ENCODE measurements at regions not wholly inside any gene's neighbourhood (a gene's known extent, or its start where the extent isn't known, plus 50 kb on each side); places are given as distances from the start of the nearest gene placed in this dataset.

GRCh38 chrX:63884821-63885790, 100.1 kb upstream of the ARHGEF9 start:
- in situ Hi-C loops (cut with MboI): no loop called here
- TF ChIP-seq EZH2 (IDR thresholded peaks at IDR 0.05; ENCODE audit: insufficient read depth, poor library complexity, severe bottlenecking): no peak
- TF ChIP-seq EZH2phosphoT487 (IDR thresholded peaks at IDR 0.05; ENCODE audit: insufficient read depth, low read depth): no peak
- Histone ChIP-seq H3K36me3 (ENCODE audit: low read depth) (no peaks in the 10 kb centered on the region), H3F3A (ENCODE audit: insufficient read depth) (peaks cover 9% of the 10 kb centered on the region; the same call in 1 of the 2 replicates), H3K4me3 (no peak overlapping the region), H3K27ac (no peak overlapping the region), H3K9ac (no peak overlapping the region), H3K9me3 (ENCODE audit: low read depth) (no peaks in the 10 kb centered on the region), H4K20me1 (ENCODE audit: insufficient read depth) (no peaks in the 10 kb centered on the region), H3K9me2 (ENCODE audit: insufficient read depth) (no peaks in the 10 kb centered on the region), H3K27me3 (replicated peaks; ENCODE audit: insufficient read depth) (no peaks in the 10 kb centered on the region), H3K4me1 (ENCODE audit: insufficient read depth) (peaks cover 5% of the 10 kb centered on the region; the same call in 1 of the 2 replicates), H3K79me2 (ENCODE audit: insufficient read depth) (no peaks in the 10 kb centered on the region), H3K4me2 (ENCODE audit: unreplicated experiment) (no peak overlapping the region), H2AFZ (no peak overlapping the region)
- no peak for DNase-seq
- 36 to 55% methylated on average over 4 to 9 of the region's 10 CpGs for WGBS, 2 experiments (ENCODE audit: low coverage in 1 of 2, low lambda C conversion rate in 2 of 2, missing lambda C conversion rate in 2 of 2)

GRCh38 chrX:63869506-63869905, 84.5 kb upstream of the ARHGEF9 start:
- Histone ChIP-seq H3F3A (ENCODE audit: insufficient read depth) (no peaks in the 10 kb centered on the region), H3K4me2 (ENCODE audit: unreplicated experiment) (no peak overlapping the region), H3K9me3 (ENCODE audit: low read depth) (no peaks in the 10 kb centered on the region), H2AFZ (no peak overlapping the region), H3K27me3 (replicated peaks; ENCODE audit: insufficient read depth) (no peaks in the 10 kb centered on the region), H3K36me3 (ENCODE audit: low read depth) (no peaks in the 10 kb centered on the region), H3K27ac (no peak overlapping the region), H3K9ac (no peak overlapping the region), H3K4me1 (ENCODE audit: insufficient read depth) (no peaks in the 10 kb centered on the region), H3K9me2 (ENCODE audit: insufficient read depth) (no peaks in the 10 kb centered on the region), H4K20me1 (ENCODE audit: insufficient read depth) (no peaks in the 10 kb centered on the region), H3K79me2 (ENCODE audit: insufficient read depth) (no peaks in the 10 kb centered on the region), H3K4me3 (no peak overlapping the region)
- no peak for TF ChIP-seq EZH2phosphoT487 (IDR thresholded peaks at IDR 0.05; ENCODE audit: insufficient read depth, low read depth)
- no peak for TF ChIP-seq EZH2 (IDR thresholded peaks at IDR 0.05; ENCODE audit: insufficient read depth, poor library complexity, severe bottlenecking)
- WGBS, 2 experiments (ENCODE audit: low coverage in 1 of 2, low lambda C conversion rate in 2 of 2, missing lambda C conversion rate in 2 of 2): 55 to 68% methylated on average over 3 of the region's 3 CpGs
- in situ Hi-C loops (cut with MboI): no loop called here
- no peak for DNase-seq

GRCh38 chrX:63855896-63856295, 70.9 kb upstream of the ARHGEF9 start:
- H3K9me2 ChIP-seq (ENCODE audit: insufficient read depth): no peaks in the 10 kb centered on the region
- TF ChIP-seq EZH2 (IDR thresholded peaks at IDR 0.05; ENCODE audit: insufficient read depth, poor library complexity, severe bottlenecking): no peak
- no peak for TF ChIP-seq EZH2phosphoT487 (IDR thresholded peaks at IDR 0.05; ENCODE audit: insufficient read depth, low read depth)
- H3K4me1 ChIP-seq (ENCODE audit: insufficient read depth): peaks cover 13% of the 10 kb centered on the region
- peak overlapping the region; percentile 73 for H3K27ac ChIP-seq
- no peaks in the 10 kb centered on the region for H3K27me3 ChIP-seq (replicated peaks; ENCODE audit: insufficient read depth)
- no peaks in the 10 kb centered on the region for H3K9me3 ChIP-seq (ENCODE audit: low read depth)
- peak overlapping the region; percentile 68 for H2AFZ ChIP-seq
- H3K4me2 ChIP-seq (ENCODE audit: unreplicated experiment): peak overlapping the region; percentile 48
- H3K9ac ChIP-seq: peak overlapping the region; percentile 47
- H4K20me1 ChIP-seq (ENCODE audit: insufficient read depth): no peaks in the 10 kb centered on the region
- in situ Hi-C loops (cut with MboI): no loop called here
- DNase-seq: peak; percentile 72
- H3K36me3 ChIP-seq (ENCODE audit: low read depth): no peaks in the 10 kb centered on the region
- no peaks in the 10 kb centered on the region for H3K79me2 ChIP-seq (ENCODE audit: insufficient read depth)
- H3K4me3 ChIP-seq: no peak overlapping the region
- H3F3A ChIP-seq (ENCODE audit: insufficient read depth): 0 out of 2 replicates have a peak, but pooled peaks cover 12% of the 10 kb centered on the region

GRCh38 chrX:63835361-63835760, 50.3 kb upstream of the ARHGEF9 start:
- no peak overlapping the region for H3K4me3 ChIP-seq
- H3K27me3 ChIP-seq (replicated peaks; ENCODE audit: insufficient read depth): no peaks in the 10 kb centered on the region
- H3F3A ChIP-seq (ENCODE audit: insufficient read depth): no peaks in the 10 kb centered on the region
- no peak overlapping the region for H3K9ac ChIP-seq
- TF ChIP-seq EZH2 (IDR thresholded peaks at IDR 0.05; ENCODE audit: insufficient read depth, poor library complexity, severe bottlenecking): no peak
- no peak for TF ChIP-seq EZH2phosphoT487 (IDR thresholded peaks at IDR 0.05; ENCODE audit: insufficient read depth, low read depth)
- no peaks in the 10 kb centered on the region for H3K9me2 ChIP-seq (ENCODE audit: insufficient read depth)
- no peaks in the 10 kb centered on the region for H3K4me1 ChIP-seq (ENCODE audit: insufficient read depth)
- no peak overlapping the region for H3K27ac ChIP-seq
- no peak overlapping the region for H3K4me2 ChIP-seq (ENCODE audit: unreplicated experiment)
- H2AFZ ChIP-seq: no peak overlapping the region
- H3K36me3 ChIP-seq (ENCODE audit: low read depth): no peaks in the 10 kb centered on the region
- WGBS, 2 experiments (ENCODE audit: low coverage in 1 of 2, low lambda C conversion rate in 2 of 2, missing lambda C conversion rate in 2 of 2): 58 to 64% methylated on average over 4 of the region's 4 CpGs
- no peaks in the 10 kb centered on the region for H3K9me3 ChIP-seq (ENCODE audit: low read depth)
- no peak for DNase-seq
- no peaks in the 10 kb centered on the region for H3K79me2 ChIP-seq (ENCODE audit: insufficient read depth)
- H4K20me1 ChIP-seq (ENCODE audit: insufficient read depth): no peaks in the 10 kb centered on the region
- in situ Hi-C loops (cut with MboI): no loop called here

Measured in GM23248 (cell line).